Left lung (tissue), 4 donors: ENCODE measurements at regions not wholly inside any gene's neighbourhood (a gene's known extent, or its start where the extent isn't known, plus 50 kb on each side); places are given as distances from the start of the nearest gene placed in this dataset.

Experiments used
- ATAC-seq: fragments of 200-7000 bp; cut with Tn5 transposase; one replicate; pipeline ENCODE4 v1.9.1; 2020; ENCODE audit warnings: moderate library complexity
- DNase-seq, 4 donors: peaks; one replicate each; pipeline ENCODE4 v3.0.0-alpha.2; 2013 to 2020
- H3K27ac ChIP-seq, 2 donors: fragments of 200-600 bp; sonication (generic) in 1 of 2; one replicate each; pipeline versions ENCODE4 v1.5.0 to v1.8.0; 2020 to 2021
- H3K27me3 ChIP-seq, 2 donors: fragments of 200-600 bp; sonication (generic) in 1 of 2; one replicate each; pipeline versions ENCODE4 v1.5.0 to v1.8.0; 2020 to 2021
- H3K36me3 ChIP-seq, 2 donors: fragments of 200-600 bp; sonication (generic) in 1 of 2; one replicate each; pipeline versions ENCODE4 v1.5.0 to v1.8.0; 2020 to 2021
- H3K4me1 ChIP-seq, 2 donors: fragments of 200-600 bp; one replicate each; pipeline ENCODE4 v1.8.0; 2021
- H3K4me3 ChIP-seq, 2 donors: fragments of 200-600 bp; sonication (generic) in 1 of 2; one replicate each; pipeline versions ENCODE4 v1.5.0 to v1.8.0; 2020 to 2021; ENCODE audit warnings: mild to moderate bottlenecking in 1 of 2
- H3K9me3 ChIP-seq, 2 donors: fragments of 200-600 bp; sonication (generic) in 1 of 2; one replicate each; pipeline versions ENCODE4 v1.5.0 to v1.8.0; 2020 to 2021
- CTCF ChIP-seq, 2 donors: fragments of 200-600 bp; sonication (generic) in 1 of 2; IDR thresholded peaks; one replicate each; pipeline versions ENCODE4 v1.5.0 to v1.8.0; 2021; ENCODE audit warnings: antibody characterized with exemption in 2 of 2
- intact Hi-C, 2 donors: fragments of 100-400 bp; cut with DNase I; formaldehyde crosslinking; loops; one replicate each; pipeline versions ENCODE4 v1.11.2 to v1.14.2; 2022
- donor health status: DM: no; HTN: yes; CAD: no.
- donor health status: DM: no; HTN: no; CAD: no.

DNA sequence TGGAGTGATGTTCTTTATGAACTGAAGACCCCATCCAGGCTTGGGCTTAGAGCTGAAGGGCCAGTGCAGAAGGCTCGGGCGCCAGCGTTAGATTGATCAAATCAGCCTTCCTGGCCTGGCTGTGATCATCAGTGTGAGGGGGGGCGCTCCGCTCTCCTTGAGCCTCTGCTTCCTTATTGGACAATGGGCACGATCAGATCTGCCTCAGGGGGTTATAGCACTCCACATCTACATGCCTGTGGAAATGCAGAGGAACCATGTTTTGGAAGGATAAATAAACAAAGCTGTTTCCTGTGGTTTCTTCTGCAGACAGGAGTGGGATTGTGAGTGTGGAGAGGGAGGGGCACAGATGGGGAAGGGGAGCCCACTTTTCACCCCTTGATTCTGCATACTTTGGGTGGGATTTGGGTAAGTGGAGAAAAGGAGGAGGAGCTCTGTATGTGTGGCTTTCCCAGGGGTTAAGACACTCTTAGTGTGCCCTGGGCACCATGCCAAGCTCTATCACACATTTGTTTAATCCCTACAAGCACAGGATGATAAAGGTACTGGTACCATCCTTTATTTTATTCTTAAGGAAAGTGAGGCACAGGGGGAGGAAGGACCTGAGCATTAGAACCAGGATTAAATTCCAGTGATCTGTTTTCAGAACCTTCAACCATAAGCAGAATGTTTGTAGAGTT lies 150.5 kb downstream of the EN1 start:
- intact Hi-C loops: no loop called here
- Histone ChIP-seq H3K4me1 (no peaks in the 10 kb centered on the region), H3K4me3 (no peak overlapping the region), H3K27me3 (no peaks in the 10 kb centered on the region), H3K36me3 (no peaks in the 10 kb centered on the region), H3K27ac (no peak overlapping the region), H3K9me3 (peaks cover 0 to 6% of the 10 kb centered on the region in 2 donors)
- ATAC-seq: no peak
- no peak for TF ChIP-seq CTCF (IDR thresholded peaks at IDR 0.05)
- no peak for DNase-seq

- no peak for TF ChIP-seq CTCF (IDR thresholded peaks at IDR 0.05)
- no peaks in the 10 kb centered on the region for H3K27me3 ChIP-seq
- intact Hi-C loops: no loop called here
Observed at GRCh38 chr2:118693287-118693822, 154.1 kb downstream of the EN1 start.

DNA sequence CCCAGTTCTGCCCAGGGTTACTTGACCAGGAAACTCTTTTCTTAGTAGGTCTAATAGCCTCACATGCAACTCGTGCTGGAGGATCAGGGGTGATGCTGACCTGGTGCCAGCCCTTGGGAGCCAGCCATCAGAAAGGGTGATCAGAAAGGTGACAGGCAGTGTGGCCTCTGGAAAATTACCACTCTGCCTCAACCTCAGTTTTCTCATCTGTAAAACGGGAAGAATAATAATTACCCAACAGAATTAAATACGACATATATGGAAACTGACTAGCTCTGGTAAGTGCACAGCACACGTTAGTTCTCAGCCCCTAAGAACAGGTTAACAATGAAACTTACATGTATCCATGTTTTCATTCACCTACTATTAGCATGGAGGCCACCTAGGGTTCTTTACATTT lies 157.6 kb downstream of the EN1 start:
- no peak for DNase-seq

More at GRCh38 chr2:118693287-118693822, 154.1 kb downstream of the EN1 start:
- Histone ChIP-seq H3K36me3 (no peaks in the 10 kb centered on the region), H3K4me3 (no peak overlapping the region), H3K9me3 (peaks cover 0 to 15% of the 10 kb centered on the region in 2 donors), H3K27ac (no peak overlapping the region), H3K4me1 (no peaks in the 10 kb centered on the region)
- ATAC-seq: no peak
- DNase-seq: no peak

GRCh38 chr2:118689456-118689855 lies 158.0 kb downstream of the EN1 start:
- Histone ChIP-seq H3K27ac (no peak overlapping the region), H3K27me3 (no peaks in the 10 kb centered on the region), H3K4me3 (no peak overlapping the region), H3K9me3 (peaks cover 0 to 11% of the 10 kb centered on the region in 2 donors), H3K4me1 (no peaks in the 10 kb centered on the region), H3K36me3 (no peaks in the 10 kb centered on the region)
- TF ChIP-seq CTCF (IDR thresholded peaks at IDR 0.05): no peak
- DNase-seq (no peak), ATAC-seq (no peak)
- intact Hi-C loops: no loop called here

More for the DNA sequence above, 157.6 kb downstream of the EN1 start:
- no peaks in the 10 kb centered on the region for H3K4me1 ChIP-seq
- H3K9me3 ChIP-seq: peaks cover 0 to 11% of the 10 kb centered on the region in 2 donors
- H3K36me3 ChIP-seq: no peaks in the 10 kb centered on the region
- no peak for TF ChIP-seq CTCF (IDR thresholded peaks at IDR 0.05)
- ATAC-seq: no peak
- no peaks in the 10 kb centered on the region for H3K27me3 ChIP-seq
- intact Hi-C loops: no loop called here
- H3K27ac ChIP-seq: no peak overlapping the region
- no peak overlapping the region for H3K4me3 ChIP-seq

DNA sequence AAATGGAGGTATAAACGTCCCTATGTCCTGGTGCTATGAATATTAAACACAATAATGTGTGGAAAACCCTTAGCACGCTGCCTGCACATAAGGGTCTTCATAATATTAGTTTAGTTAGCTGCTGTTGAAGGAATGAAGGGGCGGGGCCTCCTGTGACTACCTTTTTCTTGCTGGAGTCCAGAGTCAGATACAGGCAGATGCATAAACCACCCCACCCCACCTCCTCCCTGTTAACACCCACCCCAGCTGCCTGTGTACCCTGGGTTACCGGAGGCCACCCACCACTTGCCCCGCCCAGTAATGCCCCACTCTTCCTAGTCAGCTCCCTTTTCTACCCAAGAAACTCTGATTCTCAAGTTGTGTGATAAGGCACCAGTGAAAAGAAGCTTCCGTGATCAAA lies 158.4 kb downstream of the EN1 start:
- intact Hi-C loops: no loop called here
- no peak overlapping the region for H3K27ac ChIP-seq
- no peak overlapping the region for H3K4me3 ChIP-seq
- H3K36me3 ChIP-seq: no peaks in the 10 kb centered on the region
- no peak for DNase-seq
- peaks cover 0 to 11% of the 10 kb centered on the region in 2 donors for H3K9me3 ChIP-seq
- TF ChIP-seq CTCF (IDR thresholded peaks at IDR 0.05): no peak
- ATAC-seq: no peak
- H3K4me1 ChIP-seq: no peaks in the 10 kb centered on the region
- no peaks in the 10 kb centered on the region for H3K27me3 ChIP-seq
